Fibroblast of the aortic adventitia (primary cell): ENCODE measurements at regions not wholly inside any gene's neighbourhood (a gene's known extent, or its start where the extent isn't known, plus 50 kb on each side); places are given as distances from the start of the nearest gene placed in this dataset.

Experiments
- DNase-seq: peaks from one replicate; pipeline ENCODE4 v3.0.0-alpha.2; 2010; ENCODE audit warnings: low read depth
- H3K4me3 ChIP-seq: 2 replicates; pipeline ENCODE4 v1.5.1; 2011; ENCODE audit warnings: low read depth, mild to moderate bottlenecking, control low read depth, low read length, moderate library complexity
- CTCF ChIP-seq: IDR thresholded peaks from 2 replicates; pipeline ENCODE4 v1.5.1; 2011; ENCODE audit warnings: mild to moderate bottlenecking, low read length, control low read depth, inconsistent platforms; ENCODE audit not compliant: insufficient read depth

GRCh38 chr3:87088430-87088992 lies 97.6 kb upstream of the VGLL3 start:
- peak; percentile 52 for DNase-seq
- TF ChIP-seq CTCF: no peak
- peak overlapping the region; percentile 70 for H3K4me3 ChIP-seq

- no peak overlapping the region for H3K4me3 ChIP-seq
- no peak for DNase-seq
- TF ChIP-seq CTCF: no peak
Measured at GRCh38 chr3:87084868-87085267, 93.9 kb upstream of the VGLL3 start.

- DNase-seq: peak; percentile 85
- no peak overlapping the region for H3K4me3 ChIP-seq
- peak; percentile 73 for TF ChIP-seq CTCF
Measured at GRCh38 chr3:87082796-87083440, 92.0 kb upstream of the VGLL3 start.

GRCh38 chr3:87077355-87077754 lies 86.4 kb upstream of the VGLL3 start:
- DNase-seq: no peak
- H3K4me3 ChIP-seq: no peak overlapping the region
- no peak for TF ChIP-seq CTCF

GRCh38 chr3:87076946-87077345 lies 86.0 kb upstream of the VGLL3 start:
- H3K4me3 ChIP-seq: no peak overlapping the region
- no peak for TF ChIP-seq CTCF
- DNase-seq: peak; percentile 55

GRCh38 chr3:87073496-87074145 lies 82.7 kb upstream of the VGLL3 start:
- TF ChIP-seq CTCF: no peak
- H3K4me3 ChIP-seq: no peak overlapping the region
- no peak for DNase-seq
